HEK293T (cell line): ENCODE measurements at regions not wholly inside any gene's neighbourhood (a gene's known extent, or its start where the extent isn't known, plus 50 kb on each side); places are given as distances from the start of the nearest gene placed in this dataset.

Source experiments
- CTCF ChIA-PET: fragments of 350-600 bp; formaldehyde crosslinking; extraction: SDS; loops from one replicate; lab custom pipeline; 2021; ENCODE audit warnings: antibody characterized with exemption, inconsistent platforms; lab: Yijun Ruan, JAX
- POLR2A ChIA-PET: fragments of 350-600 bp; formaldehyde crosslinking; extraction: SDS; loops from one replicate; lab custom pipeline; 2020; ENCODE audit warnings: antibody characterized with exemption, inconsistent platforms; lab: Yijun Ruan, JAX
- DNase-seq: peaks from one replicate; pipeline ENCODE4 v3.0.0; 2012; ENCODE audit warnings: mixed read lengths; ENCODE audit errors: extremely low spot score
- ARNT ChIP-seq: fragments of 450-650 bp; IDR thresholded peaks from 2 replicates; pipeline ENCODE4 v1.6.1; 2017; ENCODE audit warnings: mild to moderate bottlenecking
- BHLHE40 ChIP-seq: fragments of 450-650 bp; IDR thresholded peaks from 2 replicates; pipeline ENCODE4 v1.6.1; 2016; ENCODE audit warnings: mild to moderate bottlenecking, moderate library complexity, borderline replicate concordance
- CTBP1 ChIP-seq: fragments of 450-650 bp; IDR thresholded peaks from 2 replicates; pipeline ENCODE4 v1.6.1; 2016; ENCODE audit warnings: borderline replicate concordance
- ELF4 ChIP-seq: fragments of 450-650 bp; IDR thresholded peaks from 2 replicates; pipeline ENCODE4 v1.6.1; 2017; ENCODE audit warnings: antibody characterized with exemption
- FOXA1 ChIP-seq: fragments of 450-650 bp; IDR thresholded peaks from 2 replicates; pipeline ENCODE4 v1.6.1; 2016; ENCODE audit warnings: mild to moderate bottlenecking
- FOXK2 ChIP-seq: fragments of 450-650 bp; IDR thresholded peaks from 2 replicates; pipeline ENCODE4 v1.6.1; 2016; ENCODE audit warnings: mild to moderate bottlenecking
- FOXM1 ChIP-seq: fragments of 450-650 bp; IDR thresholded peaks from 2 replicates; pipeline ENCODE4 v1.6.1; 2017; ENCODE audit warnings: mild to moderate bottlenecking, borderline replicate concordance
- HDGF ChIP-seq: fragments of 450-650 bp; IDR thresholded peaks from 2 replicates; pipeline ENCODE4 v1.6.1; 2017; ENCODE audit warnings: antibody characterized with exemption, borderline replicate concordance
- L3MBTL2 ChIP-seq: fragments of 450-650 bp; conservative IDR thresholded peaks from 2 replicates; pipeline ENCODE4 v1.6.1; 2016; ENCODE audit warnings: mild to moderate bottlenecking
- LEF1 ChIP-seq: fragments of 450-650 bp; IDR thresholded peaks from 2 replicates; pipeline ENCODE4 v1.6.1; 2017; ENCODE audit warnings: mild to moderate bottlenecking, borderline replicate concordance
- NFRKB ChIP-seq: fragments of 450-650 bp; IDR thresholded peaks from 2 replicates; pipeline ENCODE4 v1.6.1; 2016; ENCODE audit warnings: mild to moderate bottlenecking, moderate library complexity
- PKNOX1 ChIP-seq: fragments of 450-650 bp; IDR thresholded peaks from 2 replicates; pipeline ENCODE4 v1.6.1; 2016
- SP1 ChIP-seq: fragments of 450-650 bp; IDR thresholded peaks from 2 replicates; pipeline ENCODE4 v1.6.1; 2017
- SUZ12 ChIP-seq: fragments of 450-650 bp; IDR thresholded peaks from 2 replicates; pipeline ENCODE4 v1.6.1; 2016; ENCODE audit warnings: mild to moderate bottlenecking
- TARDBP ChIP-seq: fragments of 450-650 bp; IDR thresholded peaks from 2 replicates; pipeline ENCODE4 v1.6.1; 2016
- ZNF384 ChIP-seq: fragments of 450-650 bp; IDR thresholded peaks from 2 replicates; pipeline ENCODE4 v1.6.1; 2016

GRCh38 chr10:10032991-10033390 is 984.7 kb upstream of the CELF2 start:
- no peak for DNase-seq
- CTCF ChIA-PET = no interaction called here
- POLR2A ChIA-PET = no interaction called here
- TF ChIP-seq PKNOX1 (no peak), CTBP1 (no peak), ZNF384 (no peak), ARNT (no peak), FOXA1 (no peak), LEF1 (no peak), L3MBTL2 (no peak)

GRCh38 chr10:10038348-10038747 is 979.3 kb upstream of the CELF2 start:
- POLR2A ChIA-PET = no interaction called here
- CTCF ChIA-PET = no interaction called here

GRCh38 chr10:10039595-10039994 is 978.1 kb upstream of the CELF2 start:
- DNase-seq = no peak
- POLR2A ChIA-PET = no interaction called here
- CTCF ChIA-PET = no interaction called here
- TF ChIP-seq ZNF384 (no peak), SUZ12 (no peak), FOXA1 (no peak), L3MBTL2 (no peak), ELF4 (no peak), SP1 (no peak), CTBP1 (no peak), NFRKB (no peak), FOXM1 (no peak), PKNOX1 (no peak), LEF1 (no peak), FOXK2 (no peak), BHLHE40 (no peak), HDGF (no peak), ARNT (no peak), TARDBP (no peak)

More at GRCh38 chr10:10038348-10038747, 979.3 kb upstream of the CELF2 start:
- TF ChIP-seq HDGF = no peak
- no peak for TF ChIP-seq ELF4
- no peak for TF ChIP-seq L3MBTL2
- TF ChIP-seq SP1 = no peak
- no peak for TF ChIP-seq ARNT
- TF ChIP-seq FOXM1 = no peak
- no peak for TF ChIP-seq TARDBP
- TF ChIP-seq LEF1 = no peak
- no peak for TF ChIP-seq BHLHE40
- TF ChIP-seq CTBP1 = no peak
- no peak for TF ChIP-seq FOXK2
- no peak for TF ChIP-seq FOXA1
- DNase-seq = no peak

- no peak for DNase-seq
- ChIA-PET CTCF (no interaction called here), POLR2A (no interaction called here)
- no peak for TF ChIP-seq ELF4
- TF ChIP-seq BHLHE40 = no peak
- no peak for TF ChIP-seq SP1
Observed at GRCh38 chr10:10043083-10043482, 974.6 kb upstream of the CELF2 start.

- DNase-seq = no peak
- TF ChIP-seq L3MBTL2 (no peak), LEF1 (no peak)
- ChIA-PET POLR2A (no interaction called here), CTCF (interaction anchor here (0.6 kb wide), 1 partner anchor 168 kb away, joined by 3 read pairs; no protein-coding TSS in a partner anchor)
Observed at GRCh38 chr10:10044922-10045764, 972.5 kb upstream of the CELF2 start.

GRCh38 chr10:10045765-10046028 is 972.0 kb upstream of the CELF2 start:
- DNase-seq = no peak
- CTCF ChIA-PET = interaction anchor here (0.6 kb wide), 1 partner anchor 168 kb away, joined by 3 read pairs; no protein-coding TSS in a partner anchor
- POLR2A ChIA-PET = no interaction called here

GRCh38 chr10:10047426-10047825 is 970.2 kb upstream of the CELF2 start:
- ChIA-PET POLR2A (no interaction called here), CTCF (no interaction called here)
- DNase-seq = no peak
- TF ChIP-seq SP1 (no peak), FOXK2 (no peak), LEF1 (no peak), ZNF384 (no peak), NFRKB (no peak), ARNT (no peak), BHLHE40 (no peak), PKNOX1 (no peak), CTBP1 (no peak), SUZ12 (no peak), HDGF (no peak), ELF4 (no peak), L3MBTL2 (no peak), FOXM1 (no peak), TARDBP (no peak), FOXA1 (no peak)

More at GRCh38 chr10:10045765-10046028, 972.0 kb upstream of the CELF2 start:
- TF ChIP-seq L3MBTL2 (no peak), ZNF384 (no peak), HDGF (no peak), FOXK2 (no peak), FOXM1 (no peak), BHLHE40 (no peak), TARDBP (no peak)
